Large intestine (tissue), 3 donors: ENCODE measurements at regions not wholly inside any gene's neighbourhood (a gene's known extent, or its start where the extent isn't known, plus 50 kb on each side); places are given as distances from the start of the nearest gene placed in this dataset.
"Not testable (repeated sequence)": the region's sequence is repeated elsewhere in the genome, so short reads cannot be mapped to it uniquely, and the experiment has no call there.

Experiments
- DNase-seq, 2 donors: peaks; one replicate each; pipeline versions ENCODE4 v3.0.0 to v3.0.0-alpha.2; 2013
- H3K27ac ChIP-seq: one replicate; pipeline ENCODE4 v1.5.1; 2013; ENCODE audit warnings: low read length
- H3K27me3 ChIP-seq: 2 replicates; pipeline ENCODE4 v1.6.1; 2013; ENCODE audit warnings: low read length; ENCODE audit not compliant: control insufficient read depth, insufficient read depth
- H3K36me3 ChIP-seq: 2 replicates; pipeline ENCODE4 v1.6.1; 2013; ENCODE audit warnings: low read length; ENCODE audit not compliant: control insufficient read depth, insufficient read depth
- H3K4me1 ChIP-seq: one replicate; pipeline ENCODE4 v1.6.1; 2013; ENCODE audit warnings: low read length; ENCODE audit not compliant: control insufficient read depth, insufficient read depth
- H3K4me3 ChIP-seq: one replicate; pipeline ENCODE4 v1.5.1; 2013; ENCODE audit warnings: low read length
- H3K9me3 ChIP-seq: one replicate; pipeline ENCODE4 v1.6.1; 2013; ENCODE audit warnings: mild to moderate bottlenecking, low read depth, low read length, moderate library complexity; ENCODE audit not compliant: control insufficient read depth
- WGBS: methylation state at CpG from one replicate; pipeline ENCODE4 v1.1.5; 2013; ENCODE audit warnings: low lambda C conversion rate; ENCODE audit not compliant: insufficient coverage; 5-methylcytosine and 5-hydroxymethylcytosine counted together

- WGBS: no CpG with 5 or more reads among the region's 6 CpGs
- Histone ChIP-seq H3K27ac (no peak overlapping the region), H3K9me3 (no peaks in the 10 kb centered on the region), H3K27me3 (no peaks in the 10 kb centered on the region), H3K4me1 (no peaks in the 10 kb centered on the region), H3K36me3 (no peaks in the 10 kb centered on the region), H3K4me3 (no peak overlapping the region)
- DNase-seq: no peak
Measured at GRCh38 chr6:118719351-118720124, 68.1 kb upstream of the CEP85L start.

GRCh38 chr6:118718903-118719302, 67.5 kb upstream of the CEP85L start:
- Histone ChIP-seq H3K9me3 (no peaks in the 10 kb centered on the region), H3K27ac (no peak overlapping the region)
- 100% methylated on average over 1 of the region's 7 CpGs for WGBS

DNA sequence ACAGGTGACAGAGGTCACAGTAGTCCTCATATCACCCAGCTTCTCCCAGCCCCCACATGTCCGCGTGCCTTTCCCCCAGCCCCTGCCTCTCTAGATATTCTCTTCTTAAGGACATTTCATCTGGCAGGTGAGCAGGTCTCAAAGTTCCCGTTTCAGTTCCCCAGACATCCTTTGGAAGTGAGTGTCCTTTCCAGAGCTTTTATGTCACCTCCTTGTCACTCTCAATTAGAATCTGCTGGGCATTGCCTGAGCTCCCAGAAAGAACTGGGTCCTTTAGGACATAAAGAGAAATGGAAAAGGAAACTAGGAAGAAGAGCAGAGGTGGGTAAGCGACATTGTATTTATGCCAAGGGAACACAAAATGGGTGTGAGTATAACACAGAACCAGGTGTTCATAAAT, 66.9 kb upstream of the CEP85L start:
- Histone ChIP-seq H3K36me3 (no peaks in the 10 kb centered on the region), H3K27me3 (no peaks in the 10 kb centered on the region), H3K4me3 (no peak overlapping the region), H3K9me3 (no peaks in the 10 kb centered on the region), H3K27ac (no peak overlapping the region), H3K4me1 (no peaks in the 10 kb centered on the region)
- DNase-seq: no peak
- 92% methylated on average over 2 of the region's 4 CpGs for WGBS

More at GRCh38 chr6:118718903-118719302, 67.5 kb upstream of the CEP85L start:
- H3K27me3 ChIP-seq: no peaks in the 10 kb centered on the region
- H3K4me3 ChIP-seq: no peak overlapping the region
- H3K4me1 ChIP-seq: no peaks in the 10 kb centered on the region
- H3K36me3 ChIP-seq: no peaks in the 10 kb centered on the region
- DNase-seq: no peak

- DNase-seq: no peak
- Histone ChIP-seq H3K4me3 (no peak overlapping the region), H3K9me3 (no peaks in the 10 kb centered on the region), H3K27me3 (no peaks in the 10 kb centered on the region), H3K36me3 (no peaks in the 10 kb centered on the region), H3K27ac (no peak overlapping the region), H3K4me1 (no peaks in the 10 kb centered on the region)
- 100% methylated on average over 5 of the region's 13 CpGs for WGBS
Measured at GRCh38 chr6:118717106-118717505, 65.7 kb upstream of the CEP85L start.

GRCh38 chr6:118715907-118716306, 64.5 kb upstream of the CEP85L start:
- H3K27ac ChIP-seq, H3K27me3 ChIP-seq, DNase-seq, H3K9me3 ChIP-seq, H3K4me1 ChIP-seq, H3K4me3 ChIP-seq, H3K36me3 ChIP-seq: not testable (repeated sequence)
- WGBS: 85% methylated on average over 2 of the region's 5 CpGs

DNA sequence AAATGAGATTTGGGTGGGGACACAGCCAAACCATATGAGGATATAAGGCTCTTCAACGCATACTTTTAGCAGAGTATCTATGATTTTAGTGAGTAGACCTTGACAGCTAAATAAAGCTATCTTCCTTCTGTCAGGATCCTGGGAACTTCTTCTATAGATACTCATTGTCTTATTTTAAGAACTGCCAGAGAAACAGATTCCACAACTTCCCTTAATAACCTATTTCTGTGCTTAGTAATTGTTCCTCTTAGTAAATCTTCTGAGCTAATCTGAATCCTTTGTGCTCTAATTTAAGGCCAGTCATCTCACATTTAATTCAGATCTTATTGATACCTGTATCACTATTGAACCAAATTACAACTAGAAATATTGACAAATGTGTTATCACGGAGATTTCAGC, 64.0 kb upstream of the CEP85L start:
- no peak for DNase-seq
- Histone ChIP-seq H3K27ac (no peak overlapping the region), H3K9me3 (no peaks in the 10 kb centered on the region), H3K27me3 (no peaks in the 10 kb centered on the region), H3K4me3 (no peak overlapping the region), H3K4me1 (no peaks in the 10 kb centered on the region), H3K36me3 (no peaks in the 10 kb centered on the region)
- WGBS: no CpG with 5 or more reads among the region's 2 CpGs

- Histone ChIP-seq H3K9me3 (no peaks in the 10 kb centered on the region), H3K4me3 (no peak overlapping the region), H3K4me1 (peaks cover 4% of the 10 kb centered on the region), H3K27ac (no peak overlapping the region), H3K36me3 (no peaks in the 10 kb centered on the region), H3K27me3 (no peaks in the 10 kb centered on the region)
- no CpG with 5 or more reads among the region's 3 CpGs for WGBS
- DNase-seq: no peak
Measured at GRCh38 chr6:118714756-118715155, 63.4 kb upstream of the CEP85L start.

- Histone ChIP-seq H3K4me1 (peaks cover 4% of the 10 kb centered on the region), H3K27me3 (no peaks in the 10 kb centered on the region)
- 69% methylated on average over 2 of the region's 3 CpGs for WGBS
Measured at GRCh38 chr6:118712969-118713368, 61.6 kb upstream of the CEP85L start.

GRCh38 chr6:118710616-118711015, 59.2 kb upstream of the CEP85L start:
- Histone ChIP-seq H3K4me1 (peaks cover 4% of the 10 kb centered on the region), H3K9me3 (no peaks in the 10 kb centered on the region), H3K27ac (no peak overlapping the region), H3K4me3 (no peak overlapping the region), H3K36me3 (no peaks in the 10 kb centered on the region), H3K27me3 (no peaks in the 10 kb centered on the region)
- DNase-seq: no peak
- WGBS: 100% methylated on average over 2 of the region's 5 CpGs

More at GRCh38 chr6:118712969-118713368, 61.6 kb upstream of the CEP85L start:
- Histone ChIP-seq H3K9me3 (no peaks in the 10 kb centered on the region), H3K4me3 (no peak overlapping the region), H3K27ac (no peak overlapping the region), H3K36me3 (no peaks in the 10 kb centered on the region)
- DNase-seq: no peak

- peaks cover 4% of the 10 kb centered on the region for H3K4me1 ChIP-seq
Measured at GRCh38 chr6:118709859-118710350, 58.5 kb upstream of the CEP85L start.

GRCh38 chr6:118708744-118709143, 57.4 kb upstream of the CEP85L start:
- Histone ChIP-seq H3K4me3 (peak overlapping the region; percentile 11), H3K36me3 (no peaks in the 10 kb centered on the region), H3K9me3 (no peaks in the 10 kb centered on the region), H3K27ac (peak overlapping the region; percentile 19), H3K4me1 (peaks cover 4% of the 10 kb centered on the region), H3K27me3 (no peaks in the 10 kb centered on the region)
- 80% methylated on average over 1 of the region's 5 CpGs for WGBS
- DNase-seq: no peak

More at GRCh38 chr6:118709859-118710350, 58.5 kb upstream of the CEP85L start:
- no peaks in the 10 kb centered on the region for H3K9me3 ChIP-seq
- H3K27me3 ChIP-seq: no peaks in the 10 kb centered on the region
- WGBS: no CpG with 5 or more reads among the region's 3 CpGs
- H3K4me3 ChIP-seq: peak overlapping the region; percentile 21
- DNase-seq: peak; percentile 16 to 32
- H3K36me3 ChIP-seq: no peaks in the 10 kb centered on the region
- peak overlapping the region; percentile 30 for H3K27ac ChIP-seq
